ENCODE measurements at regions not wholly inside any gene's neighbourhood (a gene's known extent, or its start where the extent isn't known, plus 50 kb on each side); places are given as distances from the start of the nearest gene placed in this dataset.
"Not testable (repeated sequence)": the region's sequence is repeated elsewhere in the genome, so short reads cannot be mapped to it uniquely, and the experiment has no call there.

DNA sequence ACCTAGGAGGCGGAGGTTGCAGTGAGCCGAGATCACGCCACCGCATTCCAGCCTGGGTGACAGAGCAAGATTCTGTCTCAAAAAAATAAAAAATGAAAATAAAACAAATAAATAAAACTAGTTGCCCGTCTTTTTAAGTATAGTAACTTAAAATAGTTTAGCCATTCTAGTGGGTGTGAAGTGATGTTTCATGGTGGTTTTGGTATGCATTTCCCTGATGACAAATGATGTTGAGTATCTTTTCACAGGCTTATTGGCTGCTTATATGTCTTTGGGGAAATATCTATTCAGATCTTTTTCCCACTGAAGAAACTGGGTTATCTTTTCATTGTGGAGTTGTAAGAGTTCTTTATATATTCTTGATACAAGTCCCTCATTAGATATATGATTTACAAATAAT lies 102.4 kb upstream of the METAP2 start:
- TF ChIP-seq CTCF (IDR thresholded peaks at IDR 0.05; ENCODE audit: control extremely low read depth, extremely low read depth) = no peak
- Histone ChIP-seq H3K9ac (ENCODE audit: insufficient read depth in 1 of 2, low read length in 2 of 2) (no peak overlapping the region), H3K4me1 (ENCODE audit: control insufficient read depth in 5 of 5, insufficient read depth in 5 of 5, low read length in 5 of 5) (no peaks in the 10 kb centered on the region), H3K36me3 (ENCODE audit: control insufficient read depth in 4 of 4, insufficient read depth in 4 of 4, low read length in 4 of 4) (no peaks in the 10 kb centered on the region), H3K4me3 (no peak overlapping the region), H3K27me3 (ENCODE audit: control insufficient read depth in 3 of 3, insufficient read depth in 3 of 3, low read length in 2 of 3) (no peaks in the 10 kb centered on the region), H3K9me3 (ENCODE audit: control insufficient read depth in 4 of 4, insufficient read depth in 3 of 4, low read length in 3 of 4) (peaks cover 0 to 3% (median 0%) of the 10 kb centered on the region in 4 donors), H3K27ac (ENCODE audit: low read depth in 1 of 2, low read length in 1 of 2) (no peak overlapping the region)
- 81 to 88% methylated on average over 5 of the region's 5 CpGs for WGBS, 2 donors
- DNase-seq = no peak
- no peak for ATAC-seq (ENCODE audit: insufficient read depth, low FRiP score)

DNA sequence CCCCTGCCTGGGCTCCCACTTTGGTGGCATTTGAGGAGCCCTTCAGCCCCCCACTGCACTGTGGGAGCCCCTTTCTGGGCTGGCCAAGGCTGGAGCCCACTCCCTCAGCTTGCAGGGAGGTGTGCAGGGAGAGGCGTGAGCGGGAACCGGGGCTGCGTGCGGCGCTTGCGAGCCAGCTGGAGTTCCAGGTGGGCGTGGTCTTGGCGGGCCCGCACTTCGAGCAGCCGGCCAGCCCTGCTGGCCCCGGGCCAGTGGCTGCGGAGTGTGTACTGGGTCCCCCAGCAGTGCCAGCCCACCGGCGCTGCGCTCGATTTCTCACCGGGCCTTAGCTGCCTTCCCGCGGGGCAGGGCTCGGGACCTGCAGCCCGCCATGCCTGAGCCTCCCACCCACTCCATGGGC lies 94.5 kb upstream of the METAP2 start:
- H3K27ac ChIP-seq (ENCODE audit: low read depth in 1 of 2, low read length in 1 of 2); H3K9ac ChIP-seq (ENCODE audit: insufficient read depth in 1 of 2, low read length in 2 of 2); H3K27me3 ChIP-seq (ENCODE audit: control insufficient read depth in 3 of 3, insufficient read depth in 3 of 3, low read length in 2 of 3); ATAC-seq (ENCODE audit: insufficient read depth, low FRiP score); DNase-seq; H3K4me1 ChIP-seq (ENCODE audit: control insufficient read depth in 5 of 5, insufficient read depth in 5 of 5, low read length in 5 of 5); H3K36me3 ChIP-seq (ENCODE audit: control insufficient read depth in 4 of 4, insufficient read depth in 4 of 4, low read length in 4 of 4); H3K4me3 ChIP-seq; H3K9me3 ChIP-seq (ENCODE audit: control insufficient read depth in 4 of 4, insufficient read depth in 3 of 4, low read length in 3 of 4): not testable (repeated sequence)
- WGBS, 2 donors = 76 to 92% methylated on average over 6 to 19 of the region's 23 CpGs

DNA sequence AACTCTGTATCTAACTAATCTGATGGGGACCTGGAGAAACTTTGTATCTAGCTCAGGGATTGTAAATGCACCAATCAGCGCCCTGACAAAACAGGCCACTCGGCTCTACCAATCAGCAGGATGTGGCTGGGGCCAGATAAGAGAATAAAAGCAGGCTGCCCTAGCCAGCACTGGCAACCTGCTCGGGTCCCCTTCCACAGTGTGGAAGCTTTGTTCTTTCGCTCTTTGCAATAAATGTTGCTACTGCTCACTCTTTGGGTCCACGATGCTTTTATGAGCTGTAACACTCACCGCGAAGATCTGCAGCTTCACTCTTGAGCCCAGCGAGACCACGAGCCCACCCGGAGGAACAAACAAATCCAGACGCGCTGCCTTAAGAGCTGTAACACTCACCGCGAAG lies 93.6 kb upstream of the METAP2 start:
- H3K9ac ChIP-seq (ENCODE audit: insufficient read depth in 1 of 2, low read length in 2 of 2); H3K9me3 ChIP-seq (ENCODE audit: control insufficient read depth in 4 of 4, insufficient read depth in 3 of 4, low read length in 3 of 4); H3K27ac ChIP-seq (ENCODE audit: low read depth in 1 of 2, low read length in 1 of 2); ATAC-seq (ENCODE audit: insufficient read depth, low FRiP score); H3K36me3 ChIP-seq (ENCODE audit: control insufficient read depth in 4 of 4, insufficient read depth in 4 of 4, low read length in 4 of 4); H3K4me3 ChIP-seq; DNase-seq; H3K4me1 ChIP-seq (ENCODE audit: control insufficient read depth in 5 of 5, insufficient read depth in 5 of 5, low read length in 5 of 5); H3K27me3 ChIP-seq (ENCODE audit: control insufficient read depth in 3 of 3, insufficient read depth in 3 of 3, low read length in 2 of 3): not testable (repeated sequence)
- WGBS, 2 donors = 93 to 94% methylated on average over 14 of the region's 14 CpGs

- H3K36me3 ChIP-seq (ENCODE audit: control insufficient read depth in 4 of 4, insufficient read depth in 4 of 4, low read length in 4 of 4) = no peaks in the 10 kb centered on the region
- H3K27me3 ChIP-seq (ENCODE audit: control insufficient read depth in 3 of 3, insufficient read depth in 3 of 3, low read length in 2 of 3) = no peaks in the 10 kb centered on the region
- TF ChIP-seq CTCF (IDR thresholded peaks at IDR 0.05; ENCODE audit: control extremely low read depth, extremely low read depth) = no peak
- H3K4me3 ChIP-seq = no peak overlapping the region
- DNase-seq (no peak), ATAC-seq (ENCODE audit: insufficient read depth, low FRiP score) (no peak)
- H3K9ac ChIP-seq (ENCODE audit: insufficient read depth in 1 of 2, low read length in 2 of 2) = no peak overlapping the region
- H3K4me1 ChIP-seq (ENCODE audit: control insufficient read depth in 5 of 5, insufficient read depth in 5 of 5, low read length in 5 of 5) = peaks cover 0 to 9% (median 6%) of the 10 kb centered on the region in 5 donors
- H3K27ac ChIP-seq (ENCODE audit: low read depth in 1 of 2, low read length in 1 of 2) = no peak overlapping the region
- no peaks in the 10 kb centered on the region for H3K9me3 ChIP-seq (ENCODE audit: control insufficient read depth in 4 of 4, insufficient read depth in 3 of 4, low read length in 3 of 4)
- WGBS, 2 donors = 90 to 94% methylated on average over 5 of the region's 5 CpGs
Observed at GRCh38 chr12:95380997-95381786, 92.8 kb upstream of the METAP2 start.

GRCh38 chr12:95383920-95384319 lies 90.0 kb upstream of the METAP2 start:
- ATAC-seq (ENCODE audit: insufficient read depth, low FRiP score); H3K9me3 ChIP-seq (ENCODE audit: control insufficient read depth in 4 of 4, insufficient read depth in 3 of 4, low read length in 3 of 4); H3K27me3 ChIP-seq (ENCODE audit: control insufficient read depth in 3 of 3, insufficient read depth in 3 of 3, low read length in 2 of 3); H3K36me3 ChIP-seq (ENCODE audit: control insufficient read depth in 4 of 4, insufficient read depth in 4 of 4, low read length in 4 of 4); H3K4me3 ChIP-seq; H3K27ac ChIP-seq (ENCODE audit: low read depth in 1 of 2, low read length in 1 of 2); H3K4me1 ChIP-seq (ENCODE audit: control insufficient read depth in 5 of 5, insufficient read depth in 5 of 5, low read length in 5 of 5): not testable (repeated sequence)
- WGBS, 2 donors = 52 to 68% methylated on average over 8 of the region's 8 CpGs
- DNase-seq = peak; percentile 56 to 78 (median 74)
- peak overlapping the region in 1 of 2 donors; percentile 36 for H3K9ac ChIP-seq (ENCODE audit: insufficient read depth in 1 of 2, low read length in 2 of 2)
